MCF 10A (cell line): ENCODE measurements at regions not wholly inside any gene's neighbourhood (a gene's known extent, or its start where the extent isn't known, plus 50 kb on each side); places are given as distances from the start of the nearest gene placed in this dataset.

Experiments used
- BruUV-seq: library from RNA; stranded (reverse); fragments of 400-500 nt; replicated peaks from 2 replicates; lab custom pipeline; 2021; lab: Mats Ljungman, UMichigan
- CTCF ChIA-PET: fragments of 300-600 bp; sonication (Branson Sonifier 250); formaldehyde crosslinking; extraction: SDS; loops from one replicate; lab custom pipeline; 2021; ENCODE audit warnings: antibody characterized with exemption, inconsistent platforms; lab: Yijun Ruan, JAX
- POLR2A ChIA-PET: fragments of 300-600, 350-650 bp; sonication (Branson Sonifier 250); formaldehyde crosslinking; extraction: SDS; loops from one replicate; lab custom pipeline; 2020; ENCODE audit warnings: antibody characterized with exemption, inconsistent platforms; lab: Yijun Ruan, JAX
- DNase-seq: peaks from one replicate; pipeline ENCODE4 v3.0.0-alpha.2; 2018; ENCODE audit not compliant: unreplicated experiment
- H3K27ac Mint-ChIP-seq: one replicate; pipeline ENCODE4 v1.8.0; 2022; ENCODE audit warnings: mild to moderate bottlenecking, low read depth, mixed read lengths; ENCODE audit not compliant: unreplicated experiment
- H3K27me3 Mint-ChIP-seq: one replicate; pipeline ENCODE4 v1.8.0; 2022; ENCODE audit warnings: mixed read lengths; ENCODE audit not compliant: insufficient read depth, unreplicated experiment
- H3K36me3 Mint-ChIP-seq: one replicate; pipeline ENCODE4 v1.8.0; 2022; ENCODE audit warnings: mild to moderate bottlenecking, moderate library complexity, mixed read lengths; ENCODE audit not compliant: insufficient read depth, unreplicated experiment
- H3K4me1 Mint-ChIP-seq: one replicate; pipeline ENCODE4 v1.8.0; 2022; ENCODE audit warnings: mixed read lengths; ENCODE audit not compliant: insufficient read depth, unreplicated experiment
- H3K4me3 Mint-ChIP-seq: one replicate; pipeline ENCODE4 v1.8.0; 2022; ENCODE audit warnings: mild to moderate bottlenecking, moderate library complexity, mixed read lengths; ENCODE audit not compliant: unreplicated experiment
- H3K9me3 Mint-ChIP-seq: one replicate; pipeline ENCODE4 v1.8.0; 2022; ENCODE audit warnings: mixed read lengths; ENCODE audit not compliant: unreplicated experiment
- intact Hi-C: fragments of 100-400 bp; cut with micrococcal nuclease; formaldehyde crosslinking; loops from 2 replicates; pipeline ENCODE4 v1.14.1; 2022
- TF ChIP-seq, protein P1 (sequence below): fragments of 200-600 bp; IDR thresholded peaks from one replicate; pipeline ENCODE4 v1.8.0; 2022; ENCODE audit warnings: antibody characterized with exemption, mild to moderate bottlenecking; ENCODE audit not compliant: unreplicated experiment

DNA sequence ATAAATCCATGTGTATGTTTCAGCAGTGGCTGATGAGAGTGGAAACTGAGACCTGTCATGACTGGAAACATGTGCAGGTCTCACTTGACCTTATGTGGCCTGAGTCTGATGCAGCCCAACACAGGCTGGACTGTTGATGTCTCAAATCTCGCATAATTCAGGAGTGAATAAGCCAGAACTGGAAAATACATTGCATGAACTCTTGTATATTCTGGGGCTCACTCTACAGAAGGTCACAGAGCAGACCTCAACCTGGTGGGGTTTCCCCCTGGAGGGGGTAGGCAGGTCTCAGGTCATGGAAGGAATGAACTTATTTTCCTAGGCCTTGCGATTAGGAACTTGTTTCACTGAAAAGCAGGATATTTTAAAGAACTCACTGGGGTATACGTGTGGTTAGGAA, 146.3 kb upstream of the THUMPD2 start:
- Mint-ChIP-seq H3K4me3 (no peak overlapping the region), H3K27me3 (no peaks in the 10 kb centered on the region), H3K36me3 (no peaks in the 10 kb centered on the region), H3K27ac (no peak overlapping the region), H3K4me1 (no peaks in the 10 kb centered on the region), H3K9me3 (no peaks in the 10 kb centered on the region)
- ChIA-PET POLR2A (no interaction called here), CTCF (no interaction called here)
- BruUV-seq: no TSS peak
- intact Hi-C loops: no loop called here
- TF ChIP-seq, protein P1, sequence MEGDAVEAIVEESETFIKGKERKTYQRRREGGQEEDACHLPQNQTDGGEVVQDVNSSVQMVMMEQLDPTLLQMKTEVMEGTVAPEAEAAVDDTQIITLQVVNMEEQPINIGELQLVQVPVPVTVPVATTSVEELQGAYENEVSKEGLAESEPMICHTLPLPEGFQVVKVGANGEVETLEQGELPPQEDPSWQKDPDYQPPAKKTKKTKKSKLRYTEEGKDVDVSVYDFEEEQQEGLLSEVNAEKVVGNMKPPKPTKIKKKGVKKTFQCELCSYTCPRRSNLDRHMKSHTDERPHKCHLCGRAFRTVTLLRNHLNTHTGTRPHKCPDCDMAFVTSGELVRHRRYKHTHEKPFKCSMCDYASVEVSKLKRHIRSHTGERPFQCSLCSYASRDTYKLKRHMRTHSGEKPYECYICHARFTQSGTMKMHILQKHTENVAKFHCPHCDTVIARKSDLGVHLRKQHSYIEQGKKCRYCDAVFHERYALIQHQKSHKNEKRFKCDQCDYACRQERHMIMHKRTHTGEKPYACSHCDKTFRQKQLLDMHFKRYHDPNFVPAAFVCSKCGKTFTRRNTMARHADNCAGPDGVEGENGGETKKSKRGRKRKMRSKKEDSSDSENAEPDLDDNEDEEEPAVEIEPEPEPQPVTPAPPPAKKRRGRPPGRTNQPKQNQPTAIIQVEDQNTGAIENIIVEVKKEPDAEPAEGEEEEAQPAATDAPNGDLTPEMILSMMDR: no peak
- no peak for DNase-seq

DNA sequence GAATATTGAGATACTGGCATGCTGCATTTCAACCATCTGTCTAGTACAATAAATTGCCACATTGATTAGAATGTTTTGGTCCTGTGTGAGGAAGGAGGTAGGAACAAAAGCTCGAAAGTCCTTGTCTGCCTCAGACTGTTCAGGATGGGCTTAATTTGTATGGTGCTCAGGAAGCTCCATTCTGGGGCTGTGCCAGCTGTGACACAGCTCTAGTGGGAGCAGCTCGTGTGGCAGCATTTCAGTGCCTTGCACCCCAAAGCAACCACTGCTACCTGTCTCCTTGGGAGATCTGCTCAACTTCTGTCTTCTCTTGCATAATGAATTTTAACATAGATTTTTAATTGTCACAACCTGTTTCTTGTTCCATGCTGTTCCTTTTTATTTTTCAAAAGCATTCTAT, 144.4 kb upstream of the THUMPD2 start:
- H3K9me3 Mint-ChIP-seq: no peaks in the 10 kb centered on the region
- peaks cover 5% of the 10 kb centered on the region for H3K36me3 Mint-ChIP-seq
- no TSS peak for BruUV-seq
- H3K4me3 Mint-ChIP-seq: no peak overlapping the region
- ChIA-PET CTCF (interaction anchor here (1.0 to 2.2 kb wide), 4 partner anchors 9 to 632 kb away, joined by 3 to 10 read pairs (median 4); no protein-coding TSS in a partner anchor), POLR2A (no interaction called here)
- no peak for DNase-seq
- TF ChIP-seq, protein P1: no peak
- no peaks in the 10 kb centered on the region for H3K4me1 Mint-ChIP-seq
- intact Hi-C loops: no loop called here
- H3K27me3 Mint-ChIP-seq: no peaks in the 10 kb centered on the region
- H3K27ac Mint-ChIP-seq: no peak overlapping the region

DNA sequence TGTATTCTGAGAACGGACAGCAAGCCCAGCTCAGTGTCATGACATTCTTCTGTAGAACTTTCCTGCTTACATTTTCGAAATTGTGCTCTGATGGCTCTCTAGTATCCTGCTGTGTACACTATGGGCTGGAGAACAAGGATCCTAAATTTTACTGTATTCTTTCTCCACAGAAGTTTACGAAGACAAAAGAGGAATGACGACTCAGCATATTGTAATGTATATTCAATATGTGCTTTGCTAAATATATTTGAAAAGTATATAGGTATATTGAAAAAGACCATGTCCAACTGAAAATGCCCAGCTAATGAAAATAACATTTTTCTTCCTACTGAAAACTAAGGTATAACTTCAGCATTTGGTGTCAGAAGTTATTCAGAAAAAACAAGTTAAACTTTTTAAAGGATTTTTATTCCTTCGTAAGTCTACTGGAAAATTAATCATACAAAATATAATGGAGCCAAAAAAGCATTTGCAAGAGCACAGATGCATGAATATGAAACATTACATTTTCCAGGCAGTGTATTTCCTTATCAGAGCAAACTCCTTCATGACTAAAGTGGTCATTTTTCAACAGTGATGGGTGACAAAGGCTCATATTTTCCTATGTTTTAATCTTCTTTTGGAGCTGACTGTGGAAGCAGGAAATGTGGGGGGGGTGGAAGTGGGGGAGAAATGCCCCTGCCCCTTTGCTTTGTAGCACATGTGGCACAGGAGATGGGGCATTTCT, 143.8 kb upstream of the THUMPD2 start:
- H3K36me3 Mint-ChIP-seq: peaks cover 6% of the 10 kb centered on the region
- TF ChIP-seq, protein P1: no peak
- POLR2A ChIA-PET: no interaction called here
- no peaks in the 10 kb centered on the region for H3K27me3 Mint-ChIP-seq
- intact Hi-C loops: no loop called here
- CTCF ChIA-PET: interaction anchor here (0.7 to 2.2 kb wide), 6 partner anchors 9 to 1861 kb away, joined by 3 to 10 read pairs (median 4); no protein-coding TSS in a partner anchor
- DNase-seq: no peak
- H3K4me1 Mint-ChIP-seq: no peaks in the 10 kb centered on the region
- no peak overlapping the region for H3K27ac Mint-ChIP-seq
- BruUV-seq: no TSS peak
- H3K9me3 Mint-ChIP-seq: no peaks in the 10 kb centered on the region
- H3K4me3 Mint-ChIP-seq: no peak overlapping the region

DNA sequence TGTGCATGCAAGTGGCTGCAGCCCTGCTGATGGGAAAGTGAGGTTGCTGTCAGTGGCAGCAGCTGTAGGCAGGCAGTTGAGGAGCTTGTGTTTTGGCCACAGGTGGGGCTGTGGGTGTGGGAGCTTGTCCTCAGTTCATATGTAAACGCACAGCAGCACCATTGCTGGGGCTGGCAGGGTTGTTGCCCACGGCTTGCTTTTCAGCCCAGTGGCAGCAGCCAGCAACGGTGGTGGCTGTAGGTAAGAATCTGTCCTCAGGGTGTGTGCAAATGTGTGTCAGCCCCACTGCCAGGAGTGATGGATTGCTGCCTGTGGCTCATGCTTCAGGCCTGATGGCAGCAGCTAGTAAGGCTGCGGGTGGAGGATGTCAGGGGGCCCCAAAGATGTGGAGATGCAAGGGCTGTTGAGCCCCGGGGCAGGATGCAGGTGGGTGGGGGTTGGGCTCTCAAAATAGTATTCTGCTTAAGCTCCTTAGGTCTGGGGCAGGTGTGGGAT, 141.3 kb upstream of the THUMPD2 start:
- H3K27me3 Mint-ChIP-seq: no peaks in the 10 kb centered on the region
- ChIA-PET POLR2A (interaction anchor here (0.6 kb wide), 1 partner anchor 12 kb away, joined by 3 read pairs; no protein-coding TSS in a partner anchor), CTCF (interaction anchor here (1.0 kb wide), 1 partner anchor 1782 kb away, joined by 4 read pairs; no protein-coding TSS in a partner anchor)
- DNase-seq: no peak
- H3K27ac Mint-ChIP-seq: no peak overlapping the region
- H3K4me3 Mint-ChIP-seq: no peak overlapping the region
- TF ChIP-seq, protein P1: no peak
- no peaks in the 10 kb centered on the region for H3K4me1 Mint-ChIP-seq
- intact Hi-C loops: no loop called here
- BruUV-seq: no TSS peak
- peaks cover 6% of the 10 kb centered on the region for H3K36me3 Mint-ChIP-seq
- H3K9me3 Mint-ChIP-seq: no peaks in the 10 kb centered on the region
